ENCODE measurements at regions not wholly inside any gene's neighbourhood (a gene's known extent, or its start where the extent isn't known, plus 50 kb on each side); places are given as distances from the start of the nearest gene placed in this dataset.

- TF ChIP-seq CTCF (IDR thresholded peaks at IDR 0.05) (no peak), POLR2A (IDR thresholded peaks at IDR 0.05) (no peak)
Observed at GRCh38 chr15:37789397-37789786, 145.0 kb upstream of the TMCO5A start.
